GM19455 (cell line): ENCODE measurements at regions not wholly inside any gene's neighbourhood (a gene's known extent, or its start where the extent isn't known, plus 50 kb on each side); places are given as distances from the start of the nearest gene placed in this dataset.

Experiments
- ATAC-seq: cut with Tn5 transposase; IDR thresholded peaks from one replicate; pipeline ENCODE4 v1.9.1; 2021; ENCODE audit not compliant: unreplicated experiment

DNA sequence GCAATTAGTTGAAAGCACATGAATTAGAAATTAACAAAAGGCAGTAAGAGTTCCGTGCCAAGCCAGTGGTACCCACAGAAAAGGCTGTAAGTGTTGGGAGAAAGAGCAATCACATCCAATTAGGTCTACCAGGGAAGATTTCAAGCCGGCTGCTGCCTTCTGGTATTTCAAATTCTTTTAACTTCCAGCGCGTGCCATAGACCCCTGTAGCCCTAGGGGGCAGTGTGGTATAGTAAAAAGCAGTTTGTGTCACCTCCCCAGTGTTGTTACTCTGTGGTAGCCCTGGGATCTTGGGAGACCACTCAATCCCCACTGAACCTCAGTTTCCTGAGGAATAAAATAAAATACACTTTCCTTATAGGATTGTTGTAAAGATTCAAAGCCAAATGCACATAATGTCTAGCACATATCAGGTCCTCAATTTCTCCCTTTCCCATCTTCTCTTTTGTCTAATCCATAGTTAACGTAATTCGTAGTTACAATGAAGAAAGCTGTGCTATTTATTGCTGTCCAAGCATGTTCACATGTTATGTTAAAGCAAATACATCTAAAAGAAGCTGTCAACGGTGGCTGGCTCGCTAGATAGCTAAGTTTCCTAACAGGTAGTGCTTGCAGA, 230.2 kb downstream of the TDRD3 start:
- no peak for ATAC-seq
